ENCODE measurements at regions not wholly inside any gene's neighbourhood (a gene's known extent, or its start where the extent isn't known, plus 50 kb on each side); places are given as distances from the start of the nearest gene placed in this dataset.

DNA sequence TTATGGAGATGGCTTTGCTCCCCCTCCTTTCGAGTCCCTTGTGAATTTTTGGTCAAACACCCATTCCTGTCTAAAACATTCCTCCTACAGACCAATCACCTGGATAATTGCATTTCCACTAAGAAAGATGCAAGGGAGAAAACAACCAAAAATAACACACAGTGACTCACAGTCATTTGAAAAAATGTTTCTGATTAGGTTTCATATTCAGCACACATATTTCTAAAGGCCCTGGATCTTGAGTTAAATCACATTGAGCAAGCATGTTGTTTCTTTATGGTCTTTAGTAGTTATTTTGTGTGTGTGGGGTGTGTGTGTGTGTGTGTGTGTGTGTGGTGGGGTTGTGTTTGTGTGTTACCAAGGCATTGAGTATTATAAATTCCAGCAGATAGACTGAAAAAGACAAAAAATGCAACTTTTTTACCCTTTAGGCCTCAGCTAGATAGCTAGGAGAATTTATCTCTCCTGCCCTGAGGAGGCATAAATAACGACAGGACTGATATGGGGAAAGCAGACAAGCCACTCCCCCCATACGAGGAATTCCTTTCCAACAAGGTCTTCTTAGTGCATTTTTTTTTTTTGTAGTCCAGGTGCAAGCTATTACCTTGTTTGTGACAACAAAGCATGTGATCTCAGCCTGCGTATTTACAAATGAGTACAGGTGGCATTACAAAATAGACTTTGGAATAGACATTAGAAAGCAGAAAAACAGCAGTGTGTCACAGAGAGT is 265.4 kb upstream of the ADGRL3 start:
- TF ChIP-seq CTCF (IDR thresholded peaks at IDR 0.05; ENCODE audit: insufficient read depth, low read depth, low read length) (no peak), EZH2 (IDR thresholded peaks at IDR 0.05; ENCODE audit: insufficient read depth, low read length) (no peak)

All from astrocyte (in vitro differentiated cells and primary cell).